Endothelial cell of umbilical vein (primary cell): ENCODE measurements at regions not wholly inside any gene's neighbourhood (a gene's known extent, or its start where the extent isn't known, plus 50 kb on each side); places are given as distances from the start of the nearest gene placed in this dataset.
"Not testable (repeated sequence)": the region's sequence is repeated elsewhere in the genome, so short reads cannot be mapped to it uniquely, and the experiment has no call there.

ENCODE experiments used
- BruUV-seq: library from RNA; stranded (reverse); fragments of 400-500 nt; replicated peaks from 2 replicates; lab custom pipeline; 2021; lab: Mats Ljungman, UMichigan
- CTCF ChIA-PET: fragments of 300-600, 350-600 bp; sonication (Branson Sonifier 250); formaldehyde crosslinking; loops from one replicate; lab custom pipeline; 2021; ENCODE audit warnings: antibody characterized with exemption, inconsistent platforms; lab: Charles Lee
- POLR2A ChIA-PET: fragments of 300-600, 350-600 bp; sonication (Branson Sonifier 250); formaldehyde crosslinking; loops from one replicate; lab custom pipeline; 2021; ENCODE audit warnings: antibody characterized with exemption, inconsistent platforms; lab: Charles Lee
- DNase-seq: peaks from one replicate; pipeline ENCODE4 v3.0.0-alpha.2; 2011; ENCODE audit warnings: low read depth, low spot score
- FAIRE-seq: peaks from 2 replicates; lab custom pipeline; 2011; peaks lifted over from hg19 to GRCh38; lab: Jason Lieb, UNC
- H2AFZ ChIP-seq: 2 replicates; pipeline ENCODE4 v1.6.0; 2012; ENCODE audit warnings: low read depth, low read length, control low read depth, inconsistent platforms
- H3K27ac ChIP-seq: 2 replicates; pipeline ENCODE4 v1.5.1; 2011; ENCODE audit warnings: low read depth, mild to moderate bottlenecking, control low read depth, low read length, moderate library complexity; ENCODE audit not compliant: insufficient read depth
- H3K27me3 ChIP-seq, 2 experiments: 2 replicates each; pipeline versions ENCODE4 v1.6.0 to v1.6.1; 2011; ENCODE audit warnings: low read length in 2 of 2, mixed read lengths in 1 of 2; ENCODE audit not compliant: control insufficient read depth in 2 of 2, insufficient read depth in 2 of 2
- H3K36me3 ChIP-seq, 2 experiments: 2 replicates in 1 of 2; 3 replicates in 1 of 2; pipeline ENCODE4 v1.5.1; 2011; ENCODE audit warnings: low read length in 2 of 2, mild to moderate bottlenecking in 1 of 2, moderate library complexity in 1 of 2; ENCODE audit not compliant: control insufficient read depth in 2 of 2, insufficient read depth in 2 of 2; ENCODE audit errors: extremely low read depth in 1 of 2
- H3K4me1 ChIP-seq: 3 replicates; pipeline ENCODE4 v1.5.1; 2011; ENCODE audit warnings: mild to moderate bottlenecking, low read length; ENCODE audit not compliant: control insufficient read depth, insufficient read depth; ENCODE audit errors: extremely low read depth
- H3K4me2 ChIP-seq: 2 replicates; pipeline ENCODE4 v1.6.1; 2011; ENCODE audit warnings: low read length, control low read depth, mixed read lengths; ENCODE audit not compliant: insufficient read depth
- H3K4me3 ChIP-seq, 3 experiments: fragments of 200-600 bp in 1 of 3; sonication (generic), shearing (Covaris generic) in 1 of 3; replicated peaks in 1 of 3; 2 replicates each; pipeline ENCODE4 v1.5.1; 2011 to 2016; ENCODE audit warnings: control low read depth in 3 of 3, low read length in 3 of 3, mild to moderate bottlenecking in 2 of 3, inconsistent platforms in 1 of 3, low read depth in 1 of 3, moderate library complexity in 1 of 3; ENCODE audit not compliant: insufficient read depth in 1 of 3
- H3K79me2 ChIP-seq: 2 replicates; pipeline ENCODE4 v1.6.0; 2012; ENCODE audit warnings: low read length, inconsistent platforms; ENCODE audit not compliant: control insufficient read depth, insufficient read depth
- H3K9ac ChIP-seq: replicated peaks from 2 replicates; pipeline ENCODE3; 2011; ENCODE audit warnings: low read length, control low read depth; ENCODE audit not compliant: insufficient read depth; ENCODE audit errors: extremely low read depth
- H3K9me1 ChIP-seq: replicated peaks from 3 replicates; pipeline ENCODE4 v1.6.0; 2011; ENCODE audit warnings: mild to moderate bottlenecking, low read length; ENCODE audit not compliant: control insufficient read depth, insufficient read depth; ENCODE audit errors: extremely low read depth
- H3K9me3 ChIP-seq: replicated peaks from 2 replicates; pipeline ENCODE4 v1.5.1; 2012; ENCODE audit warnings: low read length, inconsistent platforms; ENCODE audit not compliant: control insufficient read depth, insufficient read depth
- H4K20me1 ChIP-seq: replicated peaks from 2 replicates; pipeline ENCODE3; 2011; ENCODE audit warnings: mild to moderate bottlenecking, low read length; ENCODE audit not compliant: control insufficient read depth, insufficient read depth; ENCODE audit errors: extremely low read depth
- CTCF ChIP-seq, 2 donors: IDR thresholded peaks; 1 replicate in 1 of 2; 2 replicates in 1 of 2; pipeline ENCODE4 v1.5.1; 2011; ENCODE audit warnings: low read length in 2 of 2, mild to moderate bottlenecking in 2 of 2, moderate library complexity in 2 of 2, control low read depth in 1 of 2, inconsistent platforms in 1 of 2, low read depth in 1 of 2; ENCODE audit not compliant: insufficient read depth in 1 of 2; ENCODE audit errors: extremely low read depth in 1 of 2
- EZH2 ChIP-seq: IDR thresholded peaks from 2 replicates; pipeline ENCODE4 v1.6.1; 2012; ENCODE audit warnings: borderline replicate concordance, low read depth, mild to moderate bottlenecking, moderate library complexity, low read length, inconsistent platforms; ENCODE audit not compliant: severe bottlenecking
- FOS ChIP-seq: IDR thresholded peaks from 2 replicates; pipeline ENCODE4 v1.6.1; 2011; ENCODE audit warnings: mild to moderate bottlenecking, low read length, moderate library complexity, borderline replicate concordance; ENCODE audit not compliant: insufficient read depth
- GATA2 ChIP-seq: IDR thresholded peaks from 2 replicates; pipeline ENCODE4 v1.7.0; 2011; ENCODE audit warnings: low read depth, mild to moderate bottlenecking, moderate library complexity, mixed read lengths, low read length; ENCODE audit not compliant: insufficient read length, insufficient read depth
- JUN ChIP-seq: IDR thresholded peaks from 2 replicates; pipeline ENCODE4 v1.6.1; 2011; ENCODE audit warnings: borderline replicate concordance, low read depth; ENCODE audit not compliant: insufficient read length, insufficient read depth
- MAX ChIP-seq: IDR thresholded peaks from 2 replicates; pipeline ENCODE4 v1.6.1; 2011; ENCODE audit not compliant: insufficient read depth, insufficient read length
- MYC ChIP-seq: IDR thresholded peaks from one replicate; pipeline ENCODE4 v1.6.1; 2011; ENCODE audit warnings: mild to moderate bottlenecking, low read depth, low read length
- POLR2A ChIP-seq: IDR thresholded peaks from 2 replicates; pipeline ENCODE4 v1.6.1; 2012; ENCODE audit warnings: low read depth, mild to moderate bottlenecking, control low read depth, low read length
- POLR2AphosphoS5 ChIP-seq: IDR thresholded peaks from 2 replicates; pipeline ENCODE4 v1.6.1; 2012; ENCODE audit warnings: low read depth, mild to moderate bottlenecking, control low read depth, low read length, moderate library complexity; ENCODE audit not compliant: insufficient read depth
- dilution Hi-C: fragments of 300-500 bp; cut with MboI; formaldehyde crosslinking; loops from one replicate; pipeline ENCODE4 v1.15.0; 2019; ENCODE audit warnings: low sequenced_read_pairs; ENCODE audit not compliant: extremely low pct_ligation_motif_present
- intact Hi-C: fragments of 100-400 bp; cut with micrococcal nuclease; formaldehyde crosslinking; loops from one replicate; pipeline ENCODE4 v1.10.0; 2022

DNA sequence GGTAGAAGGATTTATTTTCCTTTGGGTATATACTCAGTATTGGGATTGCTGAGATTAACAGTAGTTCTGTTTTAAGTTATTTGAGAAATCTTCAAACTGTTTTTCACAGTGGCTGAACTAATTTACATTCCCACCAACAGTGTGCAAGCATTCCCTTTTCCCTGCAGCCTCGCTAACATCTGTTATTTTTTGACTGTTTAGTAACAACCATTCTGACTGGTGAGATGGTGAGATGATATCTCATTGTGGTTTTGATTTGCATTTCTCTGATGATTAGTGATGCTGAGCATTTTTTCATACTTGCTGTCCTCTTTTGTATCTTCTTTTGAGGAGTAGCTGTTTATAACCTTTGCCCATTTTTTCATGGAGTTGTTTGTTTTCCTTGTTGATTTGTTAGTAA is 457.8 kb downstream of the TRAM1L1 start:
- no peaks in the 10 kb centered on the region for H3K4me1 ChIP-seq
- H3K27me3 ChIP-seq, result no peaks in the 10 kb centered on the region
- ChIA-PET CTCF (no interaction called here), POLR2A (no interaction called here)
- H3K4me3 ChIP-seq, result no peak overlapping the region
- H3K9ac ChIP-seq, result no peak overlapping the region
- intact Hi-C loops (no loop called here), dilution Hi-C loops (no loop called here)
- H3K79me2 ChIP-seq, result no peaks in the 10 kb centered on the region
- H3K27ac ChIP-seq, result no peak overlapping the region
- no peaks in the 10 kb centered on the region for H3K9me3 ChIP-seq
- no peak overlapping the region for H3K4me2 ChIP-seq
- no peak overlapping the region for H2AFZ ChIP-seq
- FAIRE-seq, result no peak
- H3K9me1 ChIP-seq, result no peaks in the 10 kb centered on the region
- TF ChIP-seq CTCF (IDR thresholded peaks at IDR 0.05; ENCODE audit: extremely low read depth in 1 of 2, insufficient read depth in 1 of 2, low read depth in 1 of 2, low read length in 2 of 2), result no peak
- no peak for TF ChIP-seq FOS
- no peak for TF ChIP-seq MYC
- TF ChIP-seq POLR2A, result no peak
- no peak for TF ChIP-seq GATA2
- TF ChIP-seq JUN, result no peak
- no peak for TF ChIP-seq POLR2AphosphoS5
- no peak for TF ChIP-seq EZH2
- TF ChIP-seq MAX, result no peak
- H4K20me1 ChIP-seq, result no peaks in the 10 kb centered on the region
- no peaks in the 10 kb centered on the region for H3K36me3 ChIP-seq
- no peak for DNase-seq
- BruUV-seq, result no TSS peak

GRCh38 chr4:116619508-116619907 is 465.9 kb downstream of the TRAM1L1 start:
- H3K4me2 ChIP-seq, H3K9ac ChIP-seq, H2AFZ ChIP-seq, FAIRE-seq, H3K9me3 ChIP-seq, H3K9me1 ChIP-seq, DNase-seq, intact Hi-C loops, CTCF ChIA-PET, BruUV-seq, H3K79me2 ChIP-seq, H3K27me3 ChIP-seq, H3K36me3 ChIP-seq, POLR2A ChIA-PET, dilution Hi-C loops, H3K4me3 ChIP-seq, H3K27ac ChIP-seq, H4K20me1 ChIP-seq, H3K4me1 ChIP-seq: not testable (repeated sequence)
